Activated B cell treated with CpG ODN at 0.5 μM for 24 hours (primary cell): ENCODE measurements at regions not wholly inside any gene's neighbourhood (a gene's known extent, or its start where the extent isn't known, plus 50 kb on each side); places are given as distances from the start of the nearest gene placed in this dataset.

Experiments used
- ATAC-seq: fragments of 200-7000 bp; cut with Tn5 transposase; one replicate; pipeline ENCODE4 v1.10.0; 2021; ENCODE audit warnings: low read depth, mild to moderate bottlenecking, moderate library complexity
- CTCF ChIA-PET: fragments of 350-600 bp; sonication (Branson Sonifier 250); formaldehyde crosslinking; loops from one replicate; lab custom pipeline; 2021; ENCODE audit warnings: antibody characterized with exemption; lab: Charles Lee
- POLR2A ChIA-PET: fragments of 350-600 bp; sonication (Branson Sonifier 250); formaldehyde crosslinking; loops from one replicate; lab custom pipeline; 2021; ENCODE audit warnings: antibody characterized with exemption; lab: Charles Lee
- DNase-seq: peaks from one replicate; pipeline ENCODE4 v3.0.0; 2022
- H3K27ac Mint-ChIP-seq: one replicate; pipeline ENCODE4 v1.8.0; 2020; ENCODE audit warnings: mixed read lengths
- H3K27me3 Mint-ChIP-seq: one replicate; pipeline ENCODE4 v1.8.0; 2021; ENCODE audit warnings: mixed read lengths
- H3K36me3 Mint-ChIP-seq: one replicate; pipeline ENCODE4 v1.8.0; 2021; ENCODE audit warnings: low read depth, mixed read lengths
- H3K4me1 Mint-ChIP-seq: one replicate; pipeline ENCODE4 v1.8.0; 2021; ENCODE audit warnings: mixed read lengths
- H3K4me3 Mint-ChIP-seq: one replicate; pipeline ENCODE4 v1.8.0; 2020; ENCODE audit warnings: mild to moderate bottlenecking, mixed read lengths
- H3K9me3 Mint-ChIP-seq: one replicate; pipeline ENCODE4 v1.8.0; 2020; ENCODE audit warnings: mixed read lengths
- intact Hi-C: fragments of 100-400 bp; cut with micrococcal nuclease; formaldehyde crosslinking; loops from one replicate; pipeline ENCODE4 v1.15.1; 2024
- TF ChIP-seq, protein P1 (sequence below): fragments of 200-600 bp; IDR thresholded peaks from one replicate; pipeline ENCODE4 v1.8.0; 2022; ENCODE audit warnings: antibody characterized with exemption, mild to moderate bottlenecking

DNA sequence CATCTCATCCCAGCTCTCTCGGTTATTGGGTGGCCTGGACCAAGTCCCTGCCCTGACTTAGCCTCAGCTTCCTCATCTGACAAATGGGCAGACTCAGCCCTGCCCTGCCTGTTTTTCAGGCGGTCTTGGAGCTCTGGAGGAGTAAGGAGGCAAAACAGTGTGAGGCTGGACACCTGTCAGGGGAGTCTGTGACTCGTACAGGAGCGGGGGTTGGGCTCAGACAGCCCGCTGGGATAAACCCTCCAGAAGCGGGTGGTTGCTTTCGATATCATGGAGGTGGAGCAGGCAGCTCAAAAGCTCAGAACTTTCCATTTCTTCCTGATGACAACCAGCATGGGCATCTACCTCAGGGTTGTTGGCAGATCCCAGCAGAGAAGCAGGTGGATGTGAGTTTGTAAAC lies 72.9 kb upstream of the GGTA1 start:
- Mint-ChIP-seq H3K9me3 (no peaks in the 10 kb centered on the region), H3K4me3 (no peak overlapping the region), H3K27me3 (peaks cover 10% of the 10 kb centered on the region), H3K27ac (no peak overlapping the region), H3K36me3 (no peaks in the 10 kb centered on the region), H3K4me1 (no peaks in the 10 kb centered on the region)
- DNase-seq, result no peak
- TF ChIP-seq, protein P1, sequence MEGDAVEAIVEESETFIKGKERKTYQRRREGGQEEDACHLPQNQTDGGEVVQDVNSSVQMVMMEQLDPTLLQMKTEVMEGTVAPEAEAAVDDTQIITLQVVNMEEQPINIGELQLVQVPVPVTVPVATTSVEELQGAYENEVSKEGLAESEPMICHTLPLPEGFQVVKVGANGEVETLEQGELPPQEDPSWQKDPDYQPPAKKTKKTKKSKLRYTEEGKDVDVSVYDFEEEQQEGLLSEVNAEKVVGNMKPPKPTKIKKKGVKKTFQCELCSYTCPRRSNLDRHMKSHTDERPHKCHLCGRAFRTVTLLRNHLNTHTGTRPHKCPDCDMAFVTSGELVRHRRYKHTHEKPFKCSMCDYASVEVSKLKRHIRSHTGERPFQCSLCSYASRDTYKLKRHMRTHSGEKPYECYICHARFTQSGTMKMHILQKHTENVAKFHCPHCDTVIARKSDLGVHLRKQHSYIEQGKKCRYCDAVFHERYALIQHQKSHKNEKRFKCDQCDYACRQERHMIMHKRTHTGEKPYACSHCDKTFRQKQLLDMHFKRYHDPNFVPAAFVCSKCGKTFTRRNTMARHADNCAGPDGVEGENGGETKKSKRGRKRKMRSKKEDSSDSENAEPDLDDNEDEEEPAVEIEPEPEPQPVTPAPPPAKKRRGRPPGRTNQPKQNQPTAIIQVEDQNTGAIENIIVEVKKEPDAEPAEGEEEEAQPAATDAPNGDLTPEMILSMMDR, result no peak
- ATAC-seq, result no peak
- POLR2A ChIA-PET, result no interaction called here
- intact Hi-C loops, result no loop called here
- CTCF ChIA-PET, result no interaction called here

DNA sequence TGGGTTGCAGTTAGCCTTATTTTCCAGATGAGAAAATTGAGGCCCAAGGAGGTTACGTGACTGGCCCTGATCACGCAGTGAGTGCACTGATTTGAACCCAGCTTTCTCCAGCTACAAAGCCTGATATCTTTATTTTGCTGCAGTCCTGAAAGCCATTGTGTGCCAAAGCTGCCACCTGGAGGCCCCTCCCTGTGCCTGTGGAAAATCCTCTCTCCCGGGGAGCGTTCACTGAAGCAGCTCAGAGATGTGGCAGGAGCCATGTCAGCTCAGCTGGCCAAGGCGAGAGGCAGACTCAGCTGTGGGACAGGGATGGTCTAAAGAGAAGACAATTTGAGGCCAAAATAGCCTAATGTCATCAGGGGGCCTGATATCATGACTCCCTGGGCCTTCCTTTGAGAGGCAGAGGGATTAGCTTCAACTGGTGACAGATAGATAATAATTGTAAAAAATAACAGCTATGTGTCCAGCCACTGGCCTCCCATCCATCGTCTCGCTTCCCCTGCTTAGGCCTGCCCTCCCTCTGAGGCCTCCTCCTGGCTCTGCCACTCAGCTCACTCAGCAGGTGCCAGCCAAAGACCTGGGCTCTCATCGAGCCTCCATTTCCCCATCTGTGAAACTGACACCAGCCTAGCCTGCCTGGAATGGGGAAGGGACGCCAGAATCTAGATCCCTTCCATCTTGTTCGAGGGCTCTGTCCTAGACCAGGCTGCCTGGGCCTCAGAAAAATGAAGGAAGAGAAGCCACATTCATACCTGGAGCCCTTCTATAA lies 74.3 kb upstream of the GGTA1 start:
- Mint-ChIP-seq H3K36me3 (no peaks in the 10 kb centered on the region), H3K4me3 (no peak overlapping the region), H3K27me3 (peaks cover 5% of the 10 kb centered on the region), H3K27ac (no peak overlapping the region), H3K4me1 (no peaks in the 10 kb centered on the region), H3K9me3 (no peaks in the 10 kb centered on the region)
- ChIA-PET POLR2A (no interaction called here), CTCF (interaction anchor here (0.6 kb wide), 1 partner anchor 17 kb away, joined by 3 read pairs; no protein-coding TSS in a partner anchor)
- TF ChIP-seq, protein P1, result no peak
- no peak for DNase-seq
- no peak for ATAC-seq
- intact Hi-C loops, result no loop called here

DNA sequence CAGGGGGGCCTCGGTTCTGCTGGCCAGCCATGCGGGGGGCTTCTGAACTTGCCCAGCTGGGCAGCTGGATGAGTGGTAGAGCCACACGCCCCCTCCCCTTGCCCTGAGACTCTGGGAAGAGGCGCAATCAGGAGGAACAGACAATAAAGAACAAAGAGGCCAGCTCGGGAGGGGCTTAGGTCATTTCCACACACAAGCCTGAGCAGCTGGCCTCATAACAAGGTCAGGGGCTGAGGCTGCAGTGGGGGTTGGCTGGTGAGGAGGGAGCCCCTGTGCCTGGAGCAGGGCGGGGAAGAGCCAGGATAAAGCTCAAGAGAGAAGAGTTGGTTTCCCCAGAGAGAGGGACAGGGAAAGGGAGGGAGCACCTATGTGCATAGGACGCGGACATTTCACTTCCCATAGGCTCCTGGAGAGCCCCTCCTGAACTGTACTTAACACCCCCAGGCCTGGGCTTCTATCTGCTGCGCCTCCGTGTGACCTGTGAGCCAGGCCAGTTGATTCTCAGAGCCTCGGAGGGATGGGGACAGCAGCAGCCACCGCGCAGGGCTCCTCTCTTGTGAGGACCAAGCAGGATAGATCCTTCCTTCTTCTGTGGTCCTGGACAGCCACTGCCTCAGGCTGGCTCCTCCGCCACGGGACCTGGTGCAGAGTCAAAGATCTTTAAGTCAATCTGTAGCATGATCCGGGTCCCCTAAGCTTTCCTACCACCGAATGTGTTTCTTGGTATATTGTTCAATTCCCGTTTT lies 75.3 kb upstream of the GGTA1 start:
- DNase-seq, result no peak
- CTCF ChIA-PET, result no interaction called here
- no peaks in the 10 kb centered on the region for H3K36me3 Mint-ChIP-seq
- no peaks in the 10 kb centered on the region for H3K4me1 Mint-ChIP-seq
- H3K27me3 Mint-ChIP-seq, result peaks cover 6% of the 10 kb centered on the region
- no peaks in the 10 kb centered on the region for H3K9me3 Mint-ChIP-seq
- H3K27ac Mint-ChIP-seq, result no peak overlapping the region
- no peak overlapping the region for H3K4me3 Mint-ChIP-seq
- no peak for ATAC-seq
- intact Hi-C loops, result no loop called here
- POLR2A ChIA-PET, result no interaction called here
- TF ChIP-seq, protein P1, result no peak

DNA sequence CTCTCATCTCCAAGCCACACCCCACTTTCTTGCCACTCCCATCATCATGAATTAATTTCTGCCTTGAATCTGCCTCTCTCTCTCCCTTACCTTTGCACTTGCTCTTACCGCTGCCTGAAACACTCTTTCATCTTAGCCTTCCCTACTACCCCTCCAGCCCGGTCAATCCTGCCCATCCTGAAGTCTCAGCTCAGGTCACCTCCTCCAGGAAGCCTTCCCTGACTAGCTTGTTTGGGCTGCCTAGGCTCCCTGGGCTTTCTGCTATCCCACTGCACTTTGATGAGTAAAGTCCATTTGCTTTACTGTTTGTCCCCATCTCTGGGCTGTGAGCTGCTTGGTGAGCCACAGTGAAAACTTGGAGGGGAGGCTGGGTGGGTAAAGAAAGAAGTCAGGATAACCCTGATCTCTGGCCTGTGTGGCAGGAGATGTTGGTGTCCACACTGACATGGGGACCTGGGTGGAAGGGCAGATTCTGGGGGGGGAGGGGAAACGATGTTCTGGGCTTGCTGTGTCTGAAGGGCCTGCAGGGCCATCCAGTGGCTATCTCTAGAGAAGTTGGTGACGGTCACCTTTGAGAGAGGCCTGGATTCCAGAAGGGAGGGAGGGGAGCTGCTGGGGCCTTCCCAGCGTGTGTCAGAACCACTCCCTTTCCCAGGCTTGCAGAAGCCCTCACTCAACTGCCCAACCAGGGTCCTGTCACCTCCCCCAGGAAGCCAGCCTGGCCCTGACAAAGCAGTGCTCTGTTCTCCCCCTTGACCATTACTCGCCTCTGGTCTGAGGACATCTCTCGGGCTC lies 75.0 kb upstream of the DAB2IP start:
- Mint-ChIP-seq H3K4me3 (no peak overlapping the region), H3K4me1 (no peaks in the 10 kb centered on the region), H3K27me3 (peaks cover 12% of the 10 kb centered on the region), H3K36me3 (no peaks in the 10 kb centered on the region), H3K9me3 (no peaks in the 10 kb centered on the region), H3K27ac (no peak overlapping the region)
- ChIA-PET CTCF (no interaction called here), POLR2A (no interaction called here)
- no peak for ATAC-seq
- DNase-seq, result no peak
- intact Hi-C loops, result no loop called here
- TF ChIP-seq, protein P1, result no peak

DNA sequence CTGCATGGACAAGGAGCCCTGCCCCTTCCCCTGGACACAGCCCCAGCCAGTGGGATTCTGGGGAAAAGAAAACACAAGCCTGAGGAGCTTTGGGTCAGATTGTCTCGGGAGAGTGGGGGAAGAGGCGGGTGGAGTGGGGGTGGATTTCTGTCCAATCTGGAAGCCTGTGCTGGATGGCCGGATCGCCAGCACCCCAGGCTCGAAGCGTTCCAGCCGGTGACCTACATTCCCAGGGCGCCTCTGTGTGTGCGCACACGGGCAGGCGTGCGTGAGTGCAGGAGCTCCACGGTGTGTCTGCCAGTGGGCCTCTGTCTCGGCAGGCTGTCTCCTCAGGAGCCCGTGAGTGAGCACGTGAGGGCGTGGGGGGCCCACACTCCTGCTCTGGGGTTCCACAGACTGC lies 74.3 kb upstream of the DAB2IP start:
- Mint-ChIP-seq H3K4me1 (no peaks in the 10 kb centered on the region), H3K27me3 (peaks cover 15% of the 10 kb centered on the region), H3K4me3 (no peak overlapping the region), H3K36me3 (no peaks in the 10 kb centered on the region), H3K27ac (no peak overlapping the region), H3K9me3 (no peaks in the 10 kb centered on the region)
- CTCF ChIA-PET, result no interaction called here
- DNase-seq (no peak), ATAC-seq (no peak)
- intact Hi-C loops, result no loop called here
- POLR2A ChIA-PET, result no interaction called here
- TF ChIP-seq, protein P1, result no peak
